Activated T-helper 2 cell treated with anti-CD3 and anti-CD28 coated beads, Interferon-gamma antibody, Interleukin-2, Interleukin-4, amounts not matched to agents 10 μg/mL and 5 μg/mL and 100 μg/mL, durations not matched to agents 14 hours and 24 hours and 36 hours (primary cell): ENCODE measurements at regions not wholly inside any gene's neighbourhood (a gene's known extent, or its start where the extent isn't known, plus 50 kb on each side); places are given as distances from the start of the nearest gene placed in this dataset.

Experiments used
- DNase-seq: peaks from one replicate; pipeline ENCODE4 v3.0.0; 2021; ENCODE audit warnings: low spot score
- H3K27ac Mint-ChIP-seq: one replicate; pipeline ENCODE4 v1.8.0; 2021; ENCODE audit warnings: mixed read lengths
- H3K27me3 Mint-ChIP-seq: one replicate; pipeline ENCODE4 v1.8.0; 2021; ENCODE audit warnings: low read depth, mixed read lengths
- H3K36me3 Mint-ChIP-seq: one replicate; pipeline ENCODE4 v1.8.0; 2021; ENCODE audit warnings: low read depth, mixed read lengths
- H3K4me1 Mint-ChIP-seq: one replicate; pipeline ENCODE4 v1.8.0; 2021; ENCODE audit warnings: low read depth, mixed read lengths
- H3K4me3 Mint-ChIP-seq: one replicate; pipeline ENCODE4 v1.8.0; 2021; ENCODE audit warnings: low read depth, mild to moderate bottlenecking, moderate library complexity, mixed read lengths
- H3K9me3 Mint-ChIP-seq: one replicate; pipeline ENCODE4 v1.8.0; 2021; ENCODE audit warnings: mixed read lengths
- intact Hi-C: fragments of 100-400 bp; cut with micrococcal nuclease; formaldehyde crosslinking; loops from one replicate; pipeline ENCODE4 v1.15.1; 2023

GRCh38 chr16:86289907-86290306, 220.4 kb upstream of the FOXF1 start:
- Mint-ChIP-seq H3K36me3 (no peaks in the 10 kb centered on the region), H3K4me1 (no peaks in the 10 kb centered on the region), H3K4me3 (no peak overlapping the region), H3K27ac (no peak overlapping the region), H3K9me3 (no peaks in the 10 kb centered on the region), H3K27me3 (peaks cover 67% of the 10 kb centered on the region)
- DNase-seq: no peak
- intact Hi-C loops: loop anchor here (1.0 to 5.0 kb wide), 2 partner anchors 206 to 222 kb away; partner anchors contain the start of gene FOXF1

- no peak for DNase-seq
- H3K4me3 Mint-ChIP-seq: no peak overlapping the region
- intact Hi-C loops: no loop called here
- H3K9me3 Mint-ChIP-seq: no peaks in the 10 kb centered on the region
- H3K27ac Mint-ChIP-seq: no peak overlapping the region
- no peaks in the 10 kb centered on the region for H3K36me3 Mint-ChIP-seq
- no peaks in the 10 kb centered on the region for H3K4me1 Mint-ChIP-seq
- peaks cover 64% of the 10 kb centered on the region for H3K27me3 Mint-ChIP-seq
These were observed 218.8 kb upstream of the FOXF1 start for GRCh38 chr16:86291491-86291890.

GRCh38 chr16:86292171-86292775, 218.1 kb upstream of the FOXF1 start:
- H3K4me3 Mint-ChIP-seq: no peak overlapping the region
- intact Hi-C loops: no loop called here
- H3K9me3 Mint-ChIP-seq: no peaks in the 10 kb centered on the region
- H3K27ac Mint-ChIP-seq: no peak overlapping the region
- H3K4me1 Mint-ChIP-seq: no peaks in the 10 kb centered on the region
- no peaks in the 10 kb centered on the region for H3K36me3 Mint-ChIP-seq
- no peak for DNase-seq
- H3K27me3 Mint-ChIP-seq: peaks cover 67% of the 10 kb centered on the region

GRCh38 chr16:86292942-86293341, 217.4 kb upstream of the FOXF1 start:
- no peak overlapping the region for H3K4me3 Mint-ChIP-seq
- no peaks in the 10 kb centered on the region for H3K9me3 Mint-ChIP-seq
- no peak overlapping the region for H3K27ac Mint-ChIP-seq
- no peaks in the 10 kb centered on the region for H3K4me1 Mint-ChIP-seq
- DNase-seq: no peak
- H3K27me3 Mint-ChIP-seq: peaks cover 67% of the 10 kb centered on the region
- H3K36me3 Mint-ChIP-seq: no peaks in the 10 kb centered on the region
- intact Hi-C loops: no loop called here

GRCh38 chr16:86293906-86294305, 216.4 kb upstream of the FOXF1 start:
- intact Hi-C loops: no loop called here
- Mint-ChIP-seq H3K4me1 (no peaks in the 10 kb centered on the region), H3K27me3 (peaks cover 65% of the 10 kb centered on the region), H3K27ac (no peak overlapping the region), H3K36me3 (no peaks in the 10 kb centered on the region), H3K9me3 (no peaks in the 10 kb centered on the region), H3K4me3 (no peak overlapping the region)
- DNase-seq: no peak

GRCh38 chr16:86294535-86295196, 215.7 kb upstream of the FOXF1 start:
- no peak for DNase-seq
- Mint-ChIP-seq H3K27me3 (peaks cover 63% of the 10 kb centered on the region), H3K4me1 (no peaks in the 10 kb centered on the region), H3K4me3 (no peak overlapping the region), H3K36me3 (no peaks in the 10 kb centered on the region), H3K9me3 (no peaks in the 10 kb centered on the region), H3K27ac (no peak overlapping the region)
- intact Hi-C loops: no loop called here

GRCh38 chr16:86296256-86296655, 214.1 kb upstream of the FOXF1 start:
- Mint-ChIP-seq H3K36me3 (no peaks in the 10 kb centered on the region), H3K4me1 (no peaks in the 10 kb centered on the region), H3K4me3 (no peak overlapping the region), H3K9me3 (no peaks in the 10 kb centered on the region), H3K27ac (no peak overlapping the region), H3K27me3 (peaks cover 57% of the 10 kb centered on the region)
- DNase-seq: no peak
- intact Hi-C loops: no loop called here

- intact Hi-C loops: no loop called here
- H3K27ac Mint-ChIP-seq: no peak overlapping the region
- H3K4me3 Mint-ChIP-seq: no peak overlapping the region
- no peaks in the 10 kb centered on the region for H3K36me3 Mint-ChIP-seq
- H3K4me1 Mint-ChIP-seq: no peaks in the 10 kb centered on the region
- H3K27me3 Mint-ChIP-seq: peaks cover 65% of the 10 kb centered on the region
- no peaks in the 10 kb centered on the region for H3K9me3 Mint-ChIP-seq
- no peak for DNase-seq
These were observed 212.9 kb upstream of the FOXF1 start for GRCh38 chr16:86297391-86297790.

- Mint-ChIP-seq H3K36me3 (no peaks in the 10 kb centered on the region), H3K27me3 (peaks cover 62% of the 10 kb centered on the region)
- intact Hi-C loops: no loop called here
These were observed 212.2 kb upstream of the FOXF1 start for GRCh38 chr16:86297866-86298757.

GRCh38 chr16:86298758-86299134, 211.6 kb upstream of the FOXF1 start:
- intact Hi-C loops: no loop called here
- Mint-ChIP-seq H3K9me3 (no peaks in the 10 kb centered on the region), H3K27me3 (peaks cover 60% of the 10 kb centered on the region), H3K36me3 (no peaks in the 10 kb centered on the region), H3K4me3 (no peak overlapping the region), H3K27ac (no peak overlapping the region), H3K4me1 (no peaks in the 10 kb centered on the region)
- DNase-seq: no peak

More at GRCh38 chr16:86297866-86298757, 212.2 kb upstream of the FOXF1 start:
- Mint-ChIP-seq H3K27ac (no peak overlapping the region), H3K4me3 (no peak overlapping the region), H3K4me1 (no peaks in the 10 kb centered on the region), H3K9me3 (no peaks in the 10 kb centered on the region)
- DNase-seq: no peak

GRCh38 chr16:86299882-86300610, 210.3 kb upstream of the FOXF1 start:
- intact Hi-C loops: no loop called here
- Mint-ChIP-seq H3K9me3 (no peaks in the 10 kb centered on the region), H3K4me1 (no peaks in the 10 kb centered on the region), H3K27me3 (peaks cover 58% of the 10 kb centered on the region), H3K4me3 (no peak overlapping the region), H3K36me3 (no peaks in the 10 kb centered on the region), H3K27ac (no peak overlapping the region)
- no peak for DNase-seq

- no peak overlapping the region for H3K4me3 Mint-ChIP-seq
- no peaks in the 10 kb centered on the region for H3K4me1 Mint-ChIP-seq
- peaks cover 58% of the 10 kb centered on the region for H3K27me3 Mint-ChIP-seq
- H3K36me3 Mint-ChIP-seq: no peaks in the 10 kb centered on the region
- intact Hi-C loops: no loop called here
- no peak overlapping the region for H3K27ac Mint-ChIP-seq
- no peak for DNase-seq
- no peaks in the 10 kb centered on the region for H3K9me3 Mint-ChIP-seq
These were observed 209.4 kb upstream of the FOXF1 start for GRCh38 chr16:86300746-86301481.
